ENCODE measurements at regions not wholly inside any gene's neighbourhood (a gene's known extent, or its start where the extent isn't known, plus 50 kb on each side); places are given as distances from the start of the nearest gene placed in this dataset.

DNA sequence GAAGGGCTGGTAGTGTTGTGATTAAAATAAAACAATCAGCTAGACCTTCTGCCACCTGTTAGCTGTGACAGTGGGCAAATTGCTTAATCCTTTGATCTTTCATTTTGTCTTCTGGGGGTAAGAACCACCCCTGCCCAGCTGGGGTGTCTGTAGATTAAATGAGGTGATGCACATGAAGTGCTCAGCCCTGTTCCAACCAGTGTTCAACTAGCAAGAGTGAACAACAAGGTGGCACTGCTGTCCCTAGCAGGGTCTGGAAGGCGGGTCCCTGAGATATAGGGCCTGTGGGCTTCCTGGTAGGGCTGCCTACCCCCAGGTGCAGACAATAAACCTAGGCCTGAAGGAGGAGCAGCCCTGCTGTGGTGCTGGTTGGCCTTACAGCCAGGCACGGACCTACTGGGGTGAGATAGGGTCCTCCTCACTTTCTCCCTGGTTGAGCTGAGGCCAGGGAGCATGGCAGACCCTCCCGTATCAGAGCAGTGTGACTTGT lies 60.6 kb downstream of the ARL6IP4 start:
- no peak for DNase-seq (ENCODE audit: low read depth in 2 of 2)

DNA sequence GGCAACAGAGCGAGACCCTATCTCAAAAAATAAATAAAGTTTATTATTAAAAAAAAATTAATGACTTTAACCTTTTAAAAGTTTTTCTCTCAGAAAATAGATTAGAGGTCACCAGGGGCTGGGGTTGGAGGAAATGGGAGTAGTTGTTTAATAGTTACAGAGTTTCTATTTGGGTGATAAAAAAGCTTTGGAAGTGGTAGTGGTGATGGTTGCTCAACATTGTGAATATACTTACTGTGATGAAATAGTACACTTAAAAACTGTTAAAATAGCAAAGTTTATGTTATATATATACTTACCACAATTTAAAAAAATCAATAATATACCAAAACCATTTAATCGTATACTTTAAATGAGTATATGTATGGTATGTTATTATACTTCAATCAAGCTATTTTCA lies 59.6 kb downstream of the ARL6IP4 start:
- no peak for DNase-seq (ENCODE audit: low read depth in 2 of 2)

DNA sequence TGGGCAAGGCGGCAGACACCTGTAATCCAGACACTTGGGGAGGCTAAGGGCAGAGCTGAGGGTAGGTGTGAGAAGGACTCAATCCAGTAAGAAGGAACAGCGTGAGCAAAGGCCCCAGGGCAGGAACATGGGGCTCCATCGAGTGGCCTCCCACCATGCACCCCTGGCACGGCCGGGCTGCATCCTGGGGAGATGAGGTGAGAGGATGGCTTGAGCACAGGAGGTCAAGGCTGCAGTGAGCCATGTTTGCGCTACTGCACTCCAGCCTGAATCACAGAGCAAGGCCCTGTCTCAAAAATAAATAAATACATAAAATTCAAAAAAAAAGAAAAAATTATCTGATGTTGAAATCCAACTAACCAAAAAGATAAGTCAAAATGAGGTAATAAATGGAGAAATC lies 58.5 kb downstream of the ARL6IP4 start:
- no peak for DNase-seq (ENCODE audit: low read depth in 2 of 2)

DNA sequence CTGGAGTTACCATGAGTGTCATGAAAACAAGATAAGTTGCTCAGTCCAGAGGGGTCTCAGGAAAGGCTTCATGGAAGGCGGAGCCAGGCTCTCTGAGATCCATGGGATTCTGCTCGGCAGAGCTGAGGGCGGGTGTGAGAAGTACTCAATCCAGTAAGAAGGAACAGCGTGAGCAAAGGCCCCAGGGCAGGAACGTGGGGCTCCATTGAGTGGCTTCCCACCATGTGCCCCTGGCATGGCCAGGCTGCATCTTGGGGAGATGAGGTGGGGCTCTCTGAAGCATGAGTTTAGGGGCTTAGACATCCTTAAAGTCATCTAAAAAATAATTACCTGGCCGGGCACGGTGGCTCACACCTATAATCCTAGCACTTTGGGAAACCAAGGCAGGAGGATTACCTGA lies 58.0 kb downstream of the ARL6IP4 start:
- DNase-seq (ENCODE audit: low read depth in 2 of 2) = no peak

DNA sequence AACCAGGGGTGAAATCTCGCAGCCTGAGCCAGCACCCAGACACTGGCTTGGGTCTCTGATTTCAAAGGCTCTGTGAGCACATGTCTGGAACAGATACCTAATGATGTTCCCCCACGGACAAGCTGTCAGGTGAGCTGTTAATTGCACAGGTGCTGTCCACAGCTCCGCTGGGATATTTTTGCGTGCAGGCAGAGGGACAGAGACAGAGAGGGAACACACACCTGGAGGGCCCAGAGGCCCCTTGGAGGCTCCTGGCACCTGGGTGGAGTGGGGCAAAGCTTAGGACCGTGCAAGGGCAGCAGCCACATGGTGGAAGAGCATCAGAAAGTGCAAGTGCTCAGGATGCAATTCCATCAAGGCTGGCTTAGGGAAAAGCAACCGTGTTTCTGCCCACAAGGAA lies 57.3 kb downstream of the ARL6IP4 start:
- no peak for DNase-seq (ENCODE audit: low read depth in 2 of 2)

DNA sequence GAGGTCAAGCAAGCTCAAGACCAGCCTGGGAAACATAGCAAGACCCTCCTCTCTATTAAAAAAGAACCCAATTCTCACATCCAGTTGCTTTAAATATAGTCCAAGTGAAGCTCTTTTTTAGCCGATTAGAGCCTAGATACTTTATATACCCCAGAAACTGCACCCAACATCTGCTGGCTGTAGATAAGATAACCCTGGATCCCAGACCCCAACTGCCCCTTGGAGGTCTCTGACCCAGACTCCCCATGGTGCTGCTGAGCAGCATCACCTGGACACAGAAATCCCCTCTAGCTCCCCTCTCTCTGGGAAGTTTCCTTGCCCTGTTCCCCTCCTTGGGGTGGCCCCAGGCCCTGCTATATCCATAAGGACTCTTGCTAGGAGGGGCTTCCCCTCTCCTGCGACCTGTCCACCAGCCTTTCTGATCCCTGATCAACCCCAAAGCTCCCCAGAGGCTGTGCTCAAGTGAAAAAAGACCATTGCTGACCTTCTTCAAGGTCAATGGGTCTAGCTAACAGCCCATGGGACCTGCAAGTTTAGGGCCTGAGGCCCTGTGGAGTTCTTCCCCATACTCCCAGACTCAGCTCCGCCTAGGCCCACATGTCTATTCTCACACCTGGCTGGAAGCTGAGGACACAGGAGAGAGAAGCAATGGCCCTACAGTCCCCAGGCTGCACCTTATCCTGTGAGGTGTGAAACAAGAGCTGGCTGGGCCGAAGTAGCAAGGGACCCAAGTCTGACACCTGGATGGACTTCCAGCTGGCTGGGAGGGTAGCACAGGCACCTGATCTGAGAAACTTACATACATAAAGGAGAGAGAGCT lies 56.2 kb downstream of the ARL6IP4 start:
- DNase-seq (ENCODE audit: low read depth in 2 of 2) = no peak

DNA sequence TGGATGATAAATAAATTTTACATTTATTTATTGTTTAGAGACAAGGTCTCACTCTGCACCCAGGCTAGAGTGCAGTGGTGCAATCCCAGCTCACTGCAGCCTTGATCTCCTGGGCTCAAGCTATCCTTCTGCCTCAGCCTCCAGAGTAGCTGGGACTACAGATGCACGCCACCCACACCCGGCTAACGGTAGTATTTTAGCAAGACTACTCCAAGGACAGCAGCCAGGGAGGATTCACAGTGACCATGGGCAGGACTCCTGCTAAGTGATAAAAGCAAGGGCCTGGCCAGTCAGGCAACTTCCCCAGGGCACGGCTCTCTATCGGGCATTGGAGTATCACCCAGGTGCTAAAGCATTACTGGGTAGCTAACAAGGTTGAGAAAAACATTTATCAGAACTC lies 55.4 kb downstream of the ARL6IP4 start:
- no peak for DNase-seq (ENCODE audit: low read depth in 2 of 2)

DNA sequence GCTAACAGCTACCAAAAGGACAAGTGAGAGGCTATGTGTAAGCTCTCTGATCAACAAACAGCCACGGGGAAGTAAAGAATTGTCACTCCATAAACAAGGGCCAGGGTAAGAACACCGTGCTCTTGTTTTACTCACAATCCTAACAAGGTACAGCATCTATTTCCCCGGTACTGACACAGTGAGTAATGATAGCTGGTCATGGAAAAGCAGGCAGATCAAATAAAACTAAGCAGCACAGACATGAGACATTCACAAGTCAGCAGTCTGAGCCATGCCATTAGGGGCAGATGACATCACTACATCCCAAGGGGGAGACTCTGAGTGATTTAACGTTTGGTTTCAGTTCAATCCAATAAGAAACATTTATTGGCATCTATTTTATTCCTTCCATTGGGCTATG lies 54.4 kb downstream of the ARL6IP4 start:
- DNase-seq (ENCODE audit: low read depth in 2 of 2) = no peak

DNA sequence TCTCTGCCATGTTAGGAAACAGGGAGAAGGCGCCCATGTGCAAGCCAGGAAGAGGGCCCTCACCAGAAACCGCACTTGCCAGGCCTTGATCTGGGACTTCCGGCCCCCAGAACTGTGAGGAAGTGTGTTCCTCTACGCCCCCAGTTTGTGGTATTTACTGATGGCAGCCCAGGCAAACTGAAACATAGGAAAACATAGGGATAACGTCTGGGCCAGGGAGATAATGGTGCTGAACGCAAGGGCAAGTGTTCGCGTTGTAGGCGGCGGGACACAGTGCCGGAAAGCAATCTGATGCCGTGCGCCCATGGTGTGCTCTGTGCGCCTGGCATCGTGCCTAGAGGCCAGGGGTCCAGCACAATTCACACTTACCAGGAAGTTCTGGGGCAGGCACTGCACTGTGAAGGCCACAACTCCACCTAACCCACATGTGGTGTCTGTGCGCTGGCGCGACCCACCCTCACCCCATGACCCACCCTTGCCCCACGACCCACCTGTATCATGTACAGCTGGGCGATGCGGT lies 53.6 kb downstream of the ARL6IP4 start:
- no peak for DNase-seq (ENCODE audit: low read depth in 2 of 2)

DNA sequence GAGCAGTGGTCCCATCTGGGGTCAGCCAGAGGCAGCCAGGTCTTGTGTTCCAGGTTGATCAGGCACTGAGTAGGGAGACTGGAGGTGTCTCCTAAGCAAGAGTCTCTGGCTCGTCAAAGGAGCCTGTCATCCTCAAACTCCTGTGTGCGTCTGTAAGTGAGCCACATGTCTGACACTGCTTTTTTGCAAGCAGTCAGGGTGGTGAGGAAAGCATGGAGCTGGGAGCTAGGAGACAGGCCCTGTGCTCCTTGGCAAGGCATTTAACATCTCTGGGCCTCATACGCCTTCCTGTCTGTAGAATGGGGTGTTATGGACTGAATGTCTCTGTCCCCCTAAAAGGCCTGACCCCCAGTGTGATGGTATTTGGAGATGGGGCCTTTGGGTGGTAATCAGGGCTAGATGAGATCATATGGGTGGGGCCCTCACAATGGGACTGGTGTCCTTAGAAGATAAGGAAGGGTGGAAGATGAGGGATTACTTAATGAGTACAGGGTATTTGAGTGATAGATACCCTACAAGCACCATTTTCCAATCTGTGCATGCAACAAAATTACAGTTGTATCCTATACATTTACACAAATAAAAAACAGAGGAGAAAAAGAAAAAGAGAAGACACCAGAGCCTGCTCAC lies 53.0 kb downstream of the ARL6IP4 start:
- no peak for DNase-seq (ENCODE audit: low read depth in 2 of 2)

DNA sequence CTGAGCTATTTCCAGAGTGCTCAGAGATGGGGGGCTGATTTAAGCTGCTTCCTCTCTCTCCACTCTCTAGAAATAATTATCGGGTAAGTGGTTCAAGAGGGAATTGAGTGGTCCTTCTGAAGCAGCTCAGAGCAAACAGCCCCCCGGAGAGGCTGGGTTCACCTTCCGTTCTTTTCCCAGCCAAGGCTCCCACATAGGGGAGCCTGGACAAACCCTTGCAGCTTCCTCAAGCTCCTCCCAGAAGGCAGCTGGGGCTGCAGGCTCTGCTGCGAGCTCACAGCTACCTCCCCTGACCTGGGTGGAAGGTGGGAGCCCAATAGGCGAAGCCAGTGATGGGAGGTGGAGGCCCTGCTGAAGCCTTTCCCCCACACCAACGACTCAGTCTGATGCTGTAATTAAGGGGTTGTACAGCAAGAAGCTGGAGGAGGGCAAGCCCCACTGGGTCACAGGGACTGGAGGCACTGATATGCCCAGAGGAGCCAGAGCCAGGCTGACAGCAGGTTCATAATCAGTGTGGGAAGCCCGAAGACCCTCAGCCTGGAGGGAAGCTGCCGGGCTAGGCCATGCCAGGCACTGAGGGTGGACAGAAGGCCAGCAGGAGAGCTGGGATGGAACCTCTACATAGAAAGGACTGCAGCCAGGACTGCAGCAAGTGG lies 52.4 kb downstream of the ARL6IP4 start:
- no peak for DNase-seq (ENCODE audit: low read depth in 2 of 2)

Data from stimulated activated CD4-positive, alpha-beta T cell treated with anti-CD3 and anti-CD28 coated beads, Interleukin-1b, Interleukin-23, amount 100 ng/mL, for 1 hour (primary cell).